Glutamatergic neuron (in vitro differentiated cells): ENCODE measurements at regions not wholly inside any gene's neighbourhood (a gene's known extent, or its start where the extent isn't known, plus 50 kb on each side); places are given as distances from the start of the nearest gene placed in this dataset.
"Not testable (repeated sequence)": the region's sequence is repeated elsewhere in the genome, so short reads cannot be mapped to it uniquely, and the experiment has no call there.

Source experiments
- DNase-seq: peaks from one replicate; pipeline ENCODE4 v3.0.0; 2022
- H3K27ac Mint-ChIP-seq: one replicate; pipeline ENCODE4 v1.8.0; 2020; ENCODE audit warnings: mild to moderate bottlenecking, mixed read lengths, inconsistent platforms; ENCODE audit not compliant: unreplicated experiment
- H3K27me3 Mint-ChIP-seq: one replicate; pipeline ENCODE4 v1.8.0; 2020; ENCODE audit warnings: mild to moderate bottlenecking, moderate library complexity, mixed read lengths, inconsistent platforms; ENCODE audit not compliant: unreplicated experiment
- H3K36me3 Mint-ChIP-seq: one replicate; pipeline ENCODE4 v1.8.0; 2020; ENCODE audit warnings: mild to moderate bottlenecking, mixed read lengths, inconsistent platforms; ENCODE audit not compliant: unreplicated experiment
- H3K4me1 Mint-ChIP-seq: one replicate; pipeline ENCODE4 v1.8.0; 2020; ENCODE audit warnings: mild to moderate bottlenecking, low read depth, mixed read lengths, inconsistent platforms; ENCODE audit not compliant: unreplicated experiment
- H3K4me3 Mint-ChIP-seq: one replicate; pipeline ENCODE4 v1.8.0; 2020; ENCODE audit warnings: mild to moderate bottlenecking, mixed read lengths, inconsistent platforms; ENCODE audit not compliant: unreplicated experiment
- H3K9me3 Mint-ChIP-seq: one replicate; pipeline ENCODE4 v1.8.0; 2020; ENCODE audit warnings: mild to moderate bottlenecking, moderate library complexity, mixed read lengths, inconsistent platforms; ENCODE audit not compliant: unreplicated experiment
- CTCF ChIP-seq: fragments of 200-600 bp; sonication (generic); IDR thresholded peaks from one replicate; pipeline ENCODE4 v1.5.0; 2021; ENCODE audit not compliant: partially characterized antibody, unreplicated experiment

GRCh38 chr10:80957161-80957560 lies 419.5 kb downstream of the SH2D4B start:
- DNase-seq: no peak
- Mint-ChIP-seq H3K27ac (no peak overlapping the region), H3K36me3 (no peaks in the 10 kb centered on the region), H3K9me3 (no peaks in the 10 kb centered on the region), H3K4me1 (no peaks in the 10 kb centered on the region), H3K27me3 (no peaks in the 10 kb centered on the region), H3K4me3 (no peak overlapping the region)
- TF ChIP-seq CTCF: no peak

GRCh38 chr10:80964179-80964578 lies 426.5 kb downstream of the SH2D4B start:
- Mint-ChIP-seq H3K9me3 (no peaks in the 10 kb centered on the region), H3K4me3 (no peak overlapping the region), H3K4me1 (no peaks in the 10 kb centered on the region), H3K27ac (no peak overlapping the region), H3K36me3 (no peaks in the 10 kb centered on the region), H3K27me3 (no peaks in the 10 kb centered on the region)
- DNase-seq: no peak
- TF ChIP-seq CTCF: no peak

- Mint-ChIP-seq H3K27me3 (no peaks in the 10 kb centered on the region), H3K27ac (no peak overlapping the region), H3K4me3 (no peak overlapping the region), H3K4me1 (no peaks in the 10 kb centered on the region), H3K36me3 (no peaks in the 10 kb centered on the region), H3K9me3 (no peaks in the 10 kb centered on the region)
- no peak for DNase-seq
- no peak for TF ChIP-seq CTCF
These were observed 427.4 kb downstream of the SH2D4B start for GRCh38 chr10:80964955-80965614.

- H3K27ac Mint-ChIP-seq: no peak overlapping the region
- H3K4me1 Mint-ChIP-seq: no peaks in the 10 kb centered on the region
- no peaks in the 10 kb centered on the region for H3K36me3 Mint-ChIP-seq
- no peak for DNase-seq
- no peaks in the 10 kb centered on the region for H3K27me3 Mint-ChIP-seq
- no peaks in the 10 kb centered on the region for H3K9me3 Mint-ChIP-seq
- no peak for TF ChIP-seq CTCF
- H3K4me3 Mint-ChIP-seq: no peak overlapping the region
These were observed 428.8 kb downstream of the SH2D4B start for GRCh38 chr10:80966326-80966986.

GRCh38 chr10:80967357-80967756 lies 429.7 kb downstream of the SH2D4B start:
- not testable (repeated sequence) for DNase-seq, H3K9me3 Mint-ChIP-seq, H3K4me1 Mint-ChIP-seq, H3K36me3 Mint-ChIP-seq, H3K27ac Mint-ChIP-seq, H3K4me3 Mint-ChIP-seq, H3K27me3 Mint-ChIP-seq
